Endothelial cell of umbilical vein (primary cell): ENCODE measurements at regions not wholly inside any gene's neighbourhood (a gene's known extent, or its start where the extent isn't known, plus 50 kb on each side); places are given as distances from the start of the nearest gene placed in this dataset.

Experiments
- BruUV-seq: library from RNA; stranded (reverse); fragments of 400-500 nt; replicated peaks from 2 replicates; lab custom pipeline; 2021; lab: Mats Ljungman, UMichigan
- CTCF ChIA-PET: fragments of 300-600, 350-600 bp; sonication (Branson Sonifier 250); formaldehyde crosslinking; loops from one replicate; lab custom pipeline; 2021; ENCODE audit warnings: antibody characterized with exemption, inconsistent platforms; lab: Charles Lee
- POLR2A ChIA-PET: fragments of 300-600, 350-600 bp; sonication (Branson Sonifier 250); formaldehyde crosslinking; loops from one replicate; lab custom pipeline; 2021; ENCODE audit warnings: antibody characterized with exemption, inconsistent platforms; lab: Charles Lee
- DNase-seq: peaks from one replicate; pipeline ENCODE4 v3.0.0-alpha.2; 2011; ENCODE audit warnings: low read depth, low spot score
- FAIRE-seq: peaks from 2 replicates; lab custom pipeline; 2011; peaks lifted over from hg19 to GRCh38; lab: Jason Lieb, UNC
- H2AFZ ChIP-seq: 2 replicates; pipeline ENCODE4 v1.6.0; 2012; ENCODE audit warnings: low read depth, low read length, control low read depth, inconsistent platforms
- H3K27ac ChIP-seq: 2 replicates; pipeline ENCODE4 v1.5.1; 2011; ENCODE audit warnings: low read depth, mild to moderate bottlenecking, control low read depth, low read length, moderate library complexity; ENCODE audit not compliant: insufficient read depth
- H3K27me3 ChIP-seq, 2 experiments: 2 replicates each; pipeline versions ENCODE4 v1.6.0 to v1.6.1; 2011; ENCODE audit warnings: low read length in 2 of 2, mixed read lengths in 1 of 2; ENCODE audit not compliant: control insufficient read depth in 2 of 2, insufficient read depth in 2 of 2
- H3K36me3 ChIP-seq, 2 experiments: 2 replicates in 1 of 2; 3 replicates in 1 of 2; pipeline ENCODE4 v1.5.1; 2011; ENCODE audit warnings: low read length in 2 of 2, mild to moderate bottlenecking in 1 of 2, moderate library complexity in 1 of 2; ENCODE audit not compliant: control insufficient read depth in 2 of 2, insufficient read depth in 2 of 2; ENCODE audit errors: extremely low read depth in 1 of 2
- H3K4me1 ChIP-seq: 3 replicates; pipeline ENCODE4 v1.5.1; 2011; ENCODE audit warnings: mild to moderate bottlenecking, low read length; ENCODE audit not compliant: control insufficient read depth, insufficient read depth; ENCODE audit errors: extremely low read depth
- H3K4me2 ChIP-seq: 2 replicates; pipeline ENCODE4 v1.6.1; 2011; ENCODE audit warnings: low read length, control low read depth, mixed read lengths; ENCODE audit not compliant: insufficient read depth
- H3K4me3 ChIP-seq, 3 experiments: fragments of 200-600 bp in 1 of 3; sonication (generic), shearing (Covaris generic) in 1 of 3; replicated peaks in 1 of 3; 2 replicates each; pipeline ENCODE4 v1.5.1; 2011 to 2016; ENCODE audit warnings: control low read depth in 3 of 3, low read length in 3 of 3, mild to moderate bottlenecking in 2 of 3, inconsistent platforms in 1 of 3, low read depth in 1 of 3, moderate library complexity in 1 of 3; ENCODE audit not compliant: insufficient read depth in 1 of 3
- H3K79me2 ChIP-seq: 2 replicates; pipeline ENCODE4 v1.6.0; 2012; ENCODE audit warnings: low read length, inconsistent platforms; ENCODE audit not compliant: control insufficient read depth, insufficient read depth
- H3K9ac ChIP-seq: replicated peaks from 2 replicates; pipeline ENCODE3; 2011; ENCODE audit warnings: low read length, control low read depth; ENCODE audit not compliant: insufficient read depth; ENCODE audit errors: extremely low read depth
- H3K9me1 ChIP-seq: replicated peaks from 3 replicates; pipeline ENCODE4 v1.6.0; 2011; ENCODE audit warnings: mild to moderate bottlenecking, low read length; ENCODE audit not compliant: control insufficient read depth, insufficient read depth; ENCODE audit errors: extremely low read depth
- H3K9me3 ChIP-seq: replicated peaks from 2 replicates; pipeline ENCODE4 v1.5.1; 2012; ENCODE audit warnings: low read length, inconsistent platforms; ENCODE audit not compliant: control insufficient read depth, insufficient read depth
- H4K20me1 ChIP-seq: replicated peaks from 2 replicates; pipeline ENCODE3; 2011; ENCODE audit warnings: mild to moderate bottlenecking, low read length; ENCODE audit not compliant: control insufficient read depth, insufficient read depth; ENCODE audit errors: extremely low read depth
- CTCF ChIP-seq, 2 donors: IDR thresholded peaks; 1 replicate in 1 of 2; 2 replicates in 1 of 2; pipeline ENCODE4 v1.5.1; 2011; ENCODE audit warnings: low read length in 2 of 2, mild to moderate bottlenecking in 2 of 2, moderate library complexity in 2 of 2, control low read depth in 1 of 2, inconsistent platforms in 1 of 2, low read depth in 1 of 2; ENCODE audit not compliant: insufficient read depth in 1 of 2; ENCODE audit errors: extremely low read depth in 1 of 2
- EZH2 ChIP-seq: IDR thresholded peaks from 2 replicates; pipeline ENCODE4 v1.6.1; 2012; ENCODE audit warnings: borderline replicate concordance, low read depth, mild to moderate bottlenecking, moderate library complexity, low read length, inconsistent platforms; ENCODE audit not compliant: severe bottlenecking
- FOS ChIP-seq: IDR thresholded peaks from 2 replicates; pipeline ENCODE4 v1.6.1; 2011; ENCODE audit warnings: mild to moderate bottlenecking, low read length, moderate library complexity, borderline replicate concordance; ENCODE audit not compliant: insufficient read depth
- GATA2 ChIP-seq: IDR thresholded peaks from 2 replicates; pipeline ENCODE4 v1.7.0; 2011; ENCODE audit warnings: low read depth, mild to moderate bottlenecking, moderate library complexity, mixed read lengths, low read length; ENCODE audit not compliant: insufficient read length, insufficient read depth
- JUN ChIP-seq: IDR thresholded peaks from 2 replicates; pipeline ENCODE4 v1.6.1; 2011; ENCODE audit warnings: borderline replicate concordance, low read depth; ENCODE audit not compliant: insufficient read length, insufficient read depth
- MAX ChIP-seq: IDR thresholded peaks from 2 replicates; pipeline ENCODE4 v1.6.1; 2011; ENCODE audit not compliant: insufficient read depth, insufficient read length
- MYC ChIP-seq: IDR thresholded peaks from one replicate; pipeline ENCODE4 v1.6.1; 2011; ENCODE audit warnings: mild to moderate bottlenecking, low read depth, low read length
- POLR2A ChIP-seq: IDR thresholded peaks from 2 replicates; pipeline ENCODE4 v1.6.1; 2012; ENCODE audit warnings: low read depth, mild to moderate bottlenecking, control low read depth, low read length
- POLR2AphosphoS5 ChIP-seq: IDR thresholded peaks from 2 replicates; pipeline ENCODE4 v1.6.1; 2012; ENCODE audit warnings: low read depth, mild to moderate bottlenecking, control low read depth, low read length, moderate library complexity; ENCODE audit not compliant: insufficient read depth
- dilution Hi-C: fragments of 300-500 bp; cut with MboI; formaldehyde crosslinking; loops from one replicate; pipeline ENCODE4 v1.15.0; 2019; ENCODE audit warnings: low sequenced_read_pairs; ENCODE audit not compliant: extremely low pct_ligation_motif_present
- intact Hi-C: fragments of 100-400 bp; cut with micrococcal nuclease; formaldehyde crosslinking; loops from one replicate; pipeline ENCODE4 v1.10.0; 2022

GRCh38 chr6:11415557-11415956 is 122.0 kb upstream of the TMEM170B start:
- H3K9me3 ChIP-seq = no peaks in the 10 kb centered on the region
- H4K20me1 ChIP-seq = no peaks in the 10 kb centered on the region
- no peaks in the 10 kb centered on the region for H3K9me1 ChIP-seq
- no peak for DNase-seq
- peaks cover 25% of the 10 kb centered on the region for H3K4me1 ChIP-seq
- dilution Hi-C loops = no loop called here
- H3K4me2 ChIP-seq = no peak overlapping the region
- BruUV-seq = no TSS peak
- intact Hi-C loops = no loop called here
- H2AFZ ChIP-seq = no peak overlapping the region
- no peaks in the 10 kb centered on the region for H3K36me3 ChIP-seq
- TF ChIP-seq MAX (no peak), CTCF (IDR thresholded peaks at IDR 0.05; ENCODE audit: extremely low read depth in 1 of 2, insufficient read depth in 1 of 2, low read depth in 1 of 2, low read length in 2 of 2) (no peak), POLR2AphosphoS5 (no peak), FOS (no peak), EZH2 (no peak), GATA2 (no peak), POLR2A (no peak), MYC (no peak), JUN (no peak)
- H3K79me2 ChIP-seq = no peaks in the 10 kb centered on the region
- no peaks in the 10 kb centered on the region for H3K27me3 ChIP-seq
- H3K9ac ChIP-seq = no peak overlapping the region
- H3K4me3 ChIP-seq = no peak overlapping the region
- FAIRE-seq = no peak
- no peak overlapping the region for H3K27ac ChIP-seq
- ChIA-PET POLR2A (no interaction called here), CTCF (interaction anchor here (0.9 to 1.4 kb wide), 3 partner anchors 18 to 97 kb away, joined by 3 read pairs; no protein-coding TSS in a partner anchor)
